NB4 (cell line): ENCODE measurements at regions not wholly inside any gene's neighbourhood (a gene's known extent, or its start where the extent isn't known, plus 50 kb on each side); places are given as distances from the start of the nearest gene placed in this dataset.

Experiments used
- CTCF ChIP-seq: IDR thresholded peaks from one replicate; pipeline ENCODE4 v1.5.1; 2012; ENCODE audit warnings: low read depth, low read length
- MYC ChIP-seq: IDR thresholded peaks from 2 replicates; pipeline ENCODE4 v1.6.1; 2011; ENCODE audit warnings: low read depth, low read length
- POLR2A ChIP-seq: IDR thresholded peaks from 2 replicates; pipeline ENCODE4 v1.6.1; 2011; ENCODE audit warnings: mild to moderate bottlenecking; ENCODE audit not compliant: insufficient read length; ENCODE audit errors: extremely low read depth
- TF ChIP-seq, protein P1 (sequence below): IDR thresholded peaks from 2 replicates; pipeline ENCODE4 v1.6.1; 2011; ENCODE audit warnings: low read depth, low read length

- TF ChIP-seq POLR2A (no peak), CTCF (no peak), MYC (no peak)
- TF ChIP-seq, protein P1, sequence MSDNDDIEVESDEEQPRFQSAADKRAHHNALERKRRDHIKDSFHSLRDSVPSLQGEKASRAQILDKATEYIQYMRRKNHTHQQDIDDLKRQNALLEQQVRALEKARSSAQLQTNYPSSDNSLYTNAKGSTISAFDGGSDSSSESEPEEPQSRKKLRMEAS: no peak
Observed at GRCh38 chr5:15092801-15093200, 221.2 kb upstream of the ANKH start.
